ENCODE measurements at regions not wholly inside any gene's neighbourhood (a gene's known extent, or its start where the extent isn't known, plus 50 kb on each side); places are given as distances from the start of the nearest gene placed in this dataset.

DNA sequence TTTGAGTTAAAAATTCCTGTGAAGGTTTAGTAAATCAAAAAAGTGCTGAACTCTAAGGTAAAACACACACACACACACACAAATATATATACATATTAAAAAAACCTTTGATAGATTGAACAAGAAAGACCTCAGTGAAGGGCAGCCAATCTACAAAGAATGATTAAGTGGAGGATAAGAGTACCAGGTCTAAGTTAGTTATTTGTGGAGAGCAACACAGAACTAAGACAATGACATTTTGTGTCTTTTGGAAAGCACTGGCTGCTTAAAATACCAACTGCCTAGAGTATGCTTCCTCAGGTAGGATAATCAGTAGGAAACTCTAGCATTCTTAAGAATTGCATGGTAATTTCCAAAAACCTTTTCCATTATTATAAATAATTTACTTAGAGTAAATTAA lies 481.4 kb upstream of the SYT4 start:
- TF ChIP-seq, protein P1, sequence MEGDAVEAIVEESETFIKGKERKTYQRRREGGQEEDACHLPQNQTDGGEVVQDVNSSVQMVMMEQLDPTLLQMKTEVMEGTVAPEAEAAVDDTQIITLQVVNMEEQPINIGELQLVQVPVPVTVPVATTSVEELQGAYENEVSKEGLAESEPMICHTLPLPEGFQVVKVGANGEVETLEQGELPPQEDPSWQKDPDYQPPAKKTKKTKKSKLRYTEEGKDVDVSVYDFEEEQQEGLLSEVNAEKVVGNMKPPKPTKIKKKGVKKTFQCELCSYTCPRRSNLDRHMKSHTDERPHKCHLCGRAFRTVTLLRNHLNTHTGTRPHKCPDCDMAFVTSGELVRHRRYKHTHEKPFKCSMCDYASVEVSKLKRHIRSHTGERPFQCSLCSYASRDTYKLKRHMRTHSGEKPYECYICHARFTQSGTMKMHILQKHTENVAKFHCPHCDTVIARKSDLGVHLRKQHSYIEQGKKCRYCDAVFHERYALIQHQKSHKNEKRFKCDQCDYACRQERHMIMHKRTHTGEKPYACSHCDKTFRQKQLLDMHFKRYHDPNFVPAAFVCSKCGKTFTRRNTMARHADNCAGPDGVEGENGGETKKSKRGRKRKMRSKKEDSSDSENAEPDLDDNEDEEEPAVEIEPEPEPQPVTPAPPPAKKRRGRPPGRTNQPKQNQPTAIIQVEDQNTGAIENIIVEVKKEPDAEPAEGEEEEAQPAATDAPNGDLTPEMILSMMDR (conservative IDR thresholded peaks at IDR 0.05; ENCODE audit: low read depth, low read length), result no peak
- TF ChIP-seq EZH2 (IDR thresholded peaks at IDR 0.05; ENCODE audit: borderline replicate concordance, low read depth, low read length, poor library complexity, severe bottlenecking), result no peak

Measured in A673 (cell line).